Fibroblast of lung (primary cell): ENCODE measurements at regions not wholly inside any gene's neighbourhood (a gene's known extent, or its start where the extent isn't known, plus 50 kb on each side); places are given as distances from the start of the nearest gene placed in this dataset.

Source experiments
- DNase-seq, 2 donors: peaks; one replicate each; pipeline versions ENCODE4 v3.0.0 to v3.0.0-alpha.2; 2010; ENCODE audit warnings: low read depth in 2 of 2
- H2AFZ ChIP-seq: 2 replicates; pipeline ENCODE4 v1.5.1; 2012; ENCODE audit warnings: low read length, control low read depth, inconsistent platforms
- H3K27ac ChIP-seq: 2 replicates; pipeline ENCODE4 v1.5.1; 2011; ENCODE audit warnings: low read length, control low read depth; ENCODE audit not compliant: insufficient read depth
- H3K27me3 ChIP-seq: 2 replicates; pipeline ENCODE4 v1.5.1; 2011; ENCODE audit warnings: mild to moderate bottlenecking, low read length; ENCODE audit not compliant: control insufficient read depth, insufficient read depth
- H3K36me3 ChIP-seq: 2 replicates; pipeline ENCODE4 v1.5.1; 2011; ENCODE audit warnings: low read length; ENCODE audit not compliant: control insufficient read depth, insufficient read depth
- H3K4me1 ChIP-seq: 2 replicates; pipeline ENCODE4 v1.5.1; 2011; ENCODE audit warnings: low read length; ENCODE audit not compliant: control insufficient read depth, insufficient read depth; ENCODE audit errors: extremely low read depth
- H3K4me2 ChIP-seq: 2 replicates; pipeline ENCODE4 v1.5.1; 2011; ENCODE audit warnings: low read length, control low read depth; ENCODE audit not compliant: insufficient read depth; ENCODE audit errors: extremely low read depth
- H3K4me3 ChIP-seq, 4 experiments: fragments of 200-600 bp in 1 of 4; sonication (generic) in 1 of 4; replicated peaks in 1 of 4; 2 replicates each; pipeline ENCODE4 v1.5.1; 2011 to 2016; ENCODE audit warnings: low read length in 4 of 4, low read depth in 3 of 4, mild to moderate bottlenecking in 3 of 4, control low read depth in 2 of 4, inconsistent platforms in 1 of 4, mixed read lengths in 1 of 4; ENCODE audit not compliant: insufficient read depth in 1 of 4; ENCODE audit errors: control extremely low read depth in 1 of 4
- H3K79me2 ChIP-seq: 2 replicates; pipeline ENCODE4 v1.5.1; 2012; ENCODE audit warnings: mild to moderate bottlenecking, low read length, inconsistent platforms; ENCODE audit not compliant: control insufficient read depth, insufficient read depth
- H3K9ac ChIP-seq: 2 replicates; pipeline ENCODE4 v1.5.1; 2011; ENCODE audit warnings: mild to moderate bottlenecking, low read length, control low read depth; ENCODE audit not compliant: insufficient read depth
- H3K9me3 ChIP-seq: 2 replicates; pipeline ENCODE4 v1.5.1; 2012; ENCODE audit warnings: low read depth, low read length; ENCODE audit not compliant: control insufficient read depth, insufficient read depth
- H4K20me1 ChIP-seq: 2 replicates; pipeline ENCODE4 v1.5.1; 2011; ENCODE audit warnings: low read length; ENCODE audit not compliant: control insufficient read depth, insufficient read depth; ENCODE audit errors: extremely low read depth
- CTCF ChIP-seq, 2 donors: IDR thresholded peaks in 1 of 2; conservative IDR thresholded peaks in 1 of 2; 1 replicate in 1 of 2; 2 replicates in 1 of 2; pipeline ENCODE4 v1.5.1; 2011 to 2012; ENCODE audit warnings: low read length in 2 of 2, control low read depth in 1 of 2, inconsistent platforms in 1 of 2, low read depth in 1 of 2, mild to moderate bottlenecking in 1 of 2
- EZH2 ChIP-seq: IDR thresholded peaks from 2 replicates; pipeline ENCODE4 v1.5.1; 2012; ENCODE audit warnings: low read length, control low read depth, mild to moderate bottlenecking; ENCODE audit errors: missing control alignments

- no peaks in the 10 kb centered on the region for H4K20me1 ChIP-seq
- no peaks in the 10 kb centered on the region for H3K36me3 ChIP-seq
- H3K27me3 ChIP-seq = no peaks in the 10 kb centered on the region
- no peak for DNase-seq
- no peak overlapping the region for H3K27ac ChIP-seq
- TF ChIP-seq CTCF (conservative IDR thresholded peaks at IDR 0.05 in 1 of 2, IDR thresholded peaks at IDR 0.05 in 1 of 2; ENCODE audit: low read depth in 1 of 2, low read length in 2 of 2) = no peak
- TF ChIP-seq EZH2 = no peak
- H3K9me3 ChIP-seq = no peaks in the 10 kb centered on the region
- H3K4me1 ChIP-seq = no peaks in the 10 kb centered on the region
- no peak overlapping the region for H2AFZ ChIP-seq
- H3K79me2 ChIP-seq = no peaks in the 10 kb centered on the region
- no peak overlapping the region for H3K4me2 ChIP-seq
- no peak overlapping the region for H3K4me3 ChIP-seq
- H3K9ac ChIP-seq = no peak overlapping the region
These were observed 787.0 kb upstream of the B3GALT2 start for GRCh38 chr1:193973428-193973827.

- no peaks in the 10 kb centered on the region for H3K27me3 ChIP-seq
- H3K27ac ChIP-seq = no peak overlapping the region
These were observed 785.2 kb upstream of the B3GALT2 start for GRCh38 chr1:193971595-193971994.

GRCh38 chr1:193960499-193960898 is 774.1 kb upstream of the B3GALT2 start:
- no peak for DNase-seq
- Histone ChIP-seq H3K27me3 (no peaks in the 10 kb centered on the region), H3K36me3 (no peaks in the 10 kb centered on the region), H3K4me1 (no peaks in the 10 kb centered on the region), H3K9me3 (no peaks in the 10 kb centered on the region), H3K4me2 (no peak overlapping the region), H4K20me1 (no peaks in the 10 kb centered on the region), H2AFZ (no peak overlapping the region), H3K27ac (no peak overlapping the region), H3K9ac (no peak overlapping the region), H3K4me3 (no peak overlapping the region), H3K79me2 (no peaks in the 10 kb centered on the region)
- TF ChIP-seq EZH2 (no peak), CTCF (conservative IDR thresholded peaks at IDR 0.05 in 1 of 2, IDR thresholded peaks at IDR 0.05 in 1 of 2; ENCODE audit: low read depth in 1 of 2, low read length in 2 of 2) (no peak)

More at GRCh38 chr1:193971595-193971994, 785.2 kb upstream of the B3GALT2 start:
- Histone ChIP-seq H3K36me3 (no peaks in the 10 kb centered on the region), H3K4me3 (no peak overlapping the region), H3K4me2 (no peak overlapping the region), H3K4me1 (no peaks in the 10 kb centered on the region), H2AFZ (no peak overlapping the region), H4K20me1 (no peaks in the 10 kb centered on the region), H3K9me3 (no peaks in the 10 kb centered on the region), H3K9ac (no peak overlapping the region), H3K79me2 (no peaks in the 10 kb centered on the region)
- peak in 1 of 2 donors; percentile 96 for DNase-seq
- TF ChIP-seq EZH2 (no peak), CTCF (conservative IDR thresholded peaks at IDR 0.05 in 1 of 2, IDR thresholded peaks at IDR 0.05 in 1 of 2; ENCODE audit: low read depth in 1 of 2, low read length in 2 of 2) (no peak)
